K562 (cell line): ENCODE measurements at regions not wholly inside any gene's neighbourhood (a gene's known extent, or its start where the extent isn't known, plus 50 kb on each side); places are given as distances from the start of the nearest gene placed in this dataset.

ENCODE experiments used
- CHD4 ChIP-seq: fragments of 200-600 bp; sonication (generic); IDR thresholded peaks from 3 replicates; pipeline ENCODE4 v1.6.1; 2012; ENCODE audit warnings: low read depth, mild to moderate bottlenecking, mixed read lengths, low read length, inconsistent platforms; ENCODE audit not compliant: insufficient read depth, insufficient replicate concordance, poor library complexity, severe bottlenecking
- KLF6 ChIP-seq: fragments of 250-450 bp; sonication (Bioruptor Pico); IDR thresholded peaks from 2 replicates; pipeline ENCODE4 v1.4.0; 2020; ENCODE audit warnings: mild to moderate bottlenecking, moderate library complexity, borderline replicate concordance
- NCOA1 ChIP-seq: fragments of 450-650 bp; IDR thresholded peaks from 2 replicates; pipeline ENCODE4 v1.6.1; 2016; ENCODE audit warnings: low read depth
- TEAD1 ChIP-seq, 2 experiments: fragments of 450-650 bp in 1 of 2; sonication (generic) in 1 of 2; formaldehyde crosslinking; IDR thresholded peaks; 2 replicates each; pipeline versions ENCODE4 v1.4.0 to v1.8.0; 2020 to 2022; ENCODE audit warnings: mild to moderate bottlenecking in 2 of 2, missing genetic modification reagents in 1 of 2
- ZNF121 ChIP-seq: sonication (generic); formaldehyde crosslinking; conservative IDR thresholded peaks from 2 replicates; pipeline ENCODE4 v1.8.0; 2022; ENCODE audit warnings: missing genetic modification reagents
- ZNF766 ChIP-seq: fragments of 200-800 bp; sonication (Bioruptor generic); conservative IDR thresholded peaks from 2 replicates; pipeline ENCODE4 v1.6.1; 2016; ENCODE audit warnings: missing genetic modification characterization, missing compliant biosample characterization
- ZZZ3 ChIP-seq: fragments of 450-650 bp; IDR thresholded peaks from 2 replicates; pipeline ENCODE4 v1.6.1; 2016; ENCODE audit warnings: antibody characterized with exemption, mild to moderate bottlenecking, moderate library complexity
- TF ChIP-seq, protein P1 (sequence below): IDR thresholded peaks from 3 replicates; pipeline ENCODE4 v1.6.1; 2011; ENCODE audit warnings: borderline replicate concordance, mild to moderate bottlenecking; ENCODE audit not compliant: insufficient read length, insufficient read depth
- TF ChIP-seq, protein P2 (sequence below): fragments of 450-650 bp; IDR thresholded peaks from 2 replicates; pipeline ENCODE4 v1.6.1; 2016; ENCODE audit warnings: borderline replicate concordance
- TF ChIP-seq, protein P3 (sequence below): sonication (generic); formaldehyde crosslinking; IDR thresholded peaks from 2 replicates; pipeline ENCODE4 v1.5.0; 2020; ENCODE audit warnings: missing genetic modification reagents

DNA sequence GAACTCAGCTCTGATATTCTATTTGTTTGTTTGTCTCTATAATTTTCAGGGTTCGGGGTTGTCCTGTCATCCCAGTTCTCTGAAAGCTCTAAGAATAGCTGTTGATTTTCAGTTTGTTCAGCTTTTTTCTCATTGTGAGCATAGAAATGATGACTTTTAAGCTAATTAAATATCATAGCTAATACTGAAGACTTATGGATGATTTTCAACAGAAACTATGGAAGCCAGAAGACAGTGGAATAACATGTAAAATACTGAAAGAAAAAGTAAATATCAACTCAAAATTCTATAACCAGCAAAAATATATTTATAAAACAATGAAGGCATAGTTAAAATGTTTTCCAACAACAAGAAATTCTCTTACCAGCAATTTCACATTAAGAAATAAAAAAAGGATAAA is 96.4 kb upstream of the ETV1 start:
- TF ChIP-seq, protein P1, sequence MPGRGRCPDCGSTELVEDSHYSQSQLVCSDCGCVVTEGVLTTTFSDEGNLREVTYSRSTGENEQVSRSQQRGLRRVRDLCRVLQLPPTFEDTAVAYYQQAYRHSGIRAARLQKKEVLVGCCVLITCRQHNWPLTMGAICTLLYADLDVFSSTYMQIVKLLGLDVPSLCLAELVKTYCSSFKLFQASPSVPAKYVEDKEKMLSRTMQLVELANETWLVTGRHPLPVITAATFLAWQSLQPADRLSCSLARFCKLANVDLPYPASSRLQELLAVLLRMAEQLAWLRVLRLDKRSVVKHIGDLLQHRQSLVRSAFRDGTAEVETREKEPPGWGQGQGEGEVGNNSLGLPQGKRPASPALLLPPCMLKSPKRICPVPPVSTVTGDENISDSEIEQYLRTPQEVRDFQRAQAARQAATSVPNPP = no peak
- TF ChIP-seq KLF6 (CRISPR knock-in tag) (no peak), NCOA1 (no peak), CHD4 (no peak), ZNF121 (no peak), TEAD1 (CRISPR knock-in tag; IDR thresholded peaks at IDR 0.05) (no peak), ZZZ3 (no peak), ZNF766 (CRISPR knock-in tag) (no peak)
- TF ChIP-seq, protein P2, sequence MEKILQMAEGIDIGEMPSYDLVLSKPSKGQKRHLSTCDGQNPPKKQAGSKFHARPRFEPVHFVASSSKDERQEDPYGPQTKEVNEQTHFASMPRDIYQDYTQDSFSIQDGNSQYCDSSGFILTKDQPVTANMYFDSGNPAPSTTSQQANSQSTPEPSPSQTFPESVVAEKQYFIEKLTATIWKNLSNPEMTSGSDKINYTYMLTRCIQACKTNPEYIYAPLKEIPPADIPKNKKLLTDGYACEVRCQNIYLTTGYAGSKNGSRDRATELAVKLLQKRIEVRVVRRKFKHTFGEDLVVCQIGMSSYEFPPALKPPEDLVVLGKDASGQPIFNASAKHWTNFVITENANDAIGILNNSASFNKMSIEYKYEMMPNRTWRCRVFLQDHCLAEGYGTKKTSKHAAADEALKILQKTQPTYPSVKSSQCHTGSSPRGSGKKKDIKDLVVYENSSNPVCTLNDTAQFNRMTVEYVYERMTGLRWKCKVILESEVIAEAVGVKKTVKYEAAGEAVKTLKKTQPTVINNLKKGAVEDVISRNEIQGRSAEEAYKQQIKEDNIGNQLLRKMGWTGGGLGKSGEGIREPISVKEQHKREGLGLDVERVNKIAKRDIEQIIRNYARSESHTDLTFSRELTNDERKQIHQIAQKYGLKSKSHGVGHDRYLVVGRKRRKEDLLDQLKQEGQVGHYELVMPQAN = no peak
- TF ChIP-seq, protein P3, sequence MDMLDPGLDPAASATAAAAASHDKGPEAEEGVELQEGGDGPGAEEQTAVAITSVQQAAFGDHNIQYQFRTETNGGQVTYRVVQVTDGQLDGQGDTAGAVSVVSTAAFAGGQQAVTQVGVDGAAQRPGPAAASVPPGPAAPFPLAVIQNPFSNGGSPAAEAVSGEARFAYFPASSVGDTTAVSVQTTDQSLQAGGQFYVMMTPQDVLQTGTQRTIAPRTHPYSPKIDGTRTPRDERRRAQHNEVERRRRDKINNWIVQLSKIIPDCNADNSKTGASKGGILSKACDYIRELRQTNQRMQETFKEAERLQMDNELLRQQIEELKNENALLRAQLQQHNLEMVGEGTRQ (CRISPR knock-in tag) = no peak
